Motor neuron (in vitro differentiated cells): ENCODE measurements at regions not wholly inside any gene's neighbourhood (a gene's known extent, or its start where the extent isn't known, plus 50 kb on each side); places are given as distances from the start of the nearest gene placed in this dataset.
A peak's percentile ranks its signal among the peaks of the same experiment; 100 is the strongest.

Source experiments
- ATAC-seq, 8 experiments: fragments of 200-7000 bp; cut with Tn5 transposase; replicated peaks in 6 of 8; 2 replicates each; pipeline ENCODE4 v1.8.0; 2021; ENCODE audit warnings: mild to moderate bottlenecking in 8 of 8, moderate library complexity in 8 of 8
- H3K27ac ChIP-seq, 2 donors: fragments of 250-450 bp; sonication (Bioruptor Pico); 2 replicates each; pipeline ENCODE4 v1.9.0; 2021; ENCODE audit warnings: antibody characterized with exemption in 2 of 2, mild to moderate bottlenecking in 2 of 2, moderate library complexity in 1 of 2
- H3K4me1 ChIP-seq, 2 donors: fragments of 250-450 bp; sonication (Bioruptor Pico); replicated peaks in 1 of 2; 2 replicates each; pipeline ENCODE4 v1.6.1; 2021; ENCODE audit warnings: antibody characterized with exemption in 2 of 2, mild to moderate bottlenecking in 2 of 2, moderate library complexity in 1 of 2
- H3K4me3 ChIP-seq, 5 donors: fragments of 250-450 bp; sonication (Bioruptor Pico); 2 replicates each; pipeline ENCODE4 v1.9.0; 2021; ENCODE audit warnings: antibody characterized with exemption in 5 of 5, mild to moderate bottlenecking in 5 of 5, moderate library complexity in 4 of 5
- WGBS, 10 experiments: fragments of 450-650 bp; shearing (Covaris generic); methylation state at CpG; one replicate each; pipeline ENCODE4 v1.0.0; 2022; 5-methylcytosine and 5-hydroxymethylcytosine counted together
- in situ Hi-C, 9 experiments: fragments of 400-800 bp; cut with MboI; loops; one replicate each; pipeline ENCODE4 v1.15.0; 2021; ENCODE audit warnings: low sequenced_read_pairs in 9 of 9, low pct_unique_long_range_greater_than_20kb in 2 of 9; ENCODE audit not compliant: unreplicated experiment in 9 of 9

DNA sequence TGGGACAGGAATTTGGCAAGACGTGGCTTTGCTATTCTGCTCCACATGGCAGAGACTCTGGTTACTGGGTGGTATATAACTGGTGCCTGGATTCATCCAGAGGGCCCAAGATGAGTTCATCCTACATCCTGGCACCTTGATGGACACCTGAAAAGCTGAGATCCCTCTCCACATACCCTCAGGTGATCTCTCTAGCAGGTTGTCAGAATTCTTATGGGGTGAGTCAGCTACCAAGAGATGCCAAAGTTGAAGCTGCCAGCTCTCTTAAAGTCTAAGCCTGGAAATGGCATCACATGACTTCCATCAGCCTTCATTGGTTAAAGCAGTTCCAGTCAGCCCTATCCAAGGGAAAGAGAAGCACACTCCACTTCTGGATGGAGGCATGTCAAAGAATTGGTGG, 300.7 kb upstream of the SEL1L start:
- H3K27ac ChIP-seq: no peak overlapping the region
- no peak overlapping the region for H3K4me3 ChIP-seq
- 0 to 83% (median 0%) methylated on average over 1 of the region's 1 CpG; no CpG with 5 or more reads in 3 of the 10 experiments for WGBS, 10 experiments
- H3K4me1 ChIP-seq: no peaks in the 10 kb centered on the region
- in situ Hi-C loops: no loop called here
- no peak for ATAC-seq

DNA sequence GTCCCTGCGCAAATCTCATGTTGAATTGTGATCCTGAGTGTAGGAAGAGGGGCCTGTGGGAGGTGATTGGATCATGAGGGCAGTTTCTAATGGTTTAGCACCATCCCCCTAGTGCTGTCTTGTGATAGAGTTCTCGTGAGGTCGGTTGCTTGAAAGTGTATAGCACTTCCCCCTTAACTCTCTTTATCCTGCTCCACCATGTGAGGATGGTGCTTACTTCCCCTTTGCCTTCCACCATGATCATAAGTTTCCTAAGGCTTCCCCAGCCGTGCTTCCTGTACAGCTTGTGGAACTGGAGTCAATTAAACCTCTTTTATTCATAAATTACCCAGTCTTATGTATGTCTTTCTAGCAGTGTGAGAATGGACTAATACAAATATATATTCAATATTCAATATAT, 303.7 kb upstream of the SEL1L start:
- Histone ChIP-seq H3K4me1 (no peaks in the 10 kb centered on the region), H3K4me3 (no peak overlapping the region), H3K27ac (no peak overlapping the region)
- 5 to 100% (median 65%) methylated on average over 1 to 4 of the region's 4 CpGs; no CpG with 5 or more reads in 4 of the 10 experiments for WGBS, 10 experiments
- ATAC-seq: no peak
- in situ Hi-C loops: no loop called here

DNA sequence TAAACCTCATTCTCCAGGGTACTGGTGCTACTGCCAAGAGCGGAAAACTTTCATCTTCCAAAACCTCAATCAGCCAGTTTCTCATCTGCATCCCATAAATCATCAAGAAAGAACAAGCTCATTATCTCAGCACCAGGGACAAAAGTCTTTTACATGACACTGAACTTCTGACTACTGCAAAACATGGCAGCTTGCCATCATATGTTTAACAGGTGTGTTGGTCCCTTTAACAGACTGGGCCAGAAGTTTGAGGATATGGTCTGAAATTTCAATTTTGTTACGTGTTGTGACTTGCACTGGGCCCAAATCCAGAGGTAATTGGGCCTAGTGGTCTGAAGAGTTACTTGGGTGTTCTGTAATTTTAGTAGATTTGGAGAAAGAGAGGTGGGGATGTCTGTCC, 305.4 kb upstream of the SEL1L start:
- no peak overlapping the region for H3K27ac ChIP-seq
- no peak overlapping the region for H3K4me3 ChIP-seq
- 0 to 92% (median 69%) methylated on average over 1 to 2 of the region's 2 CpGs; no CpG with 5 or more reads in 3 of the 10 experiments for WGBS, 10 experiments
- no peaks in the 10 kb centered on the region for H3K4me1 ChIP-seq
- in situ Hi-C loops: no loop called here
- ATAC-seq: no peak

DNA sequence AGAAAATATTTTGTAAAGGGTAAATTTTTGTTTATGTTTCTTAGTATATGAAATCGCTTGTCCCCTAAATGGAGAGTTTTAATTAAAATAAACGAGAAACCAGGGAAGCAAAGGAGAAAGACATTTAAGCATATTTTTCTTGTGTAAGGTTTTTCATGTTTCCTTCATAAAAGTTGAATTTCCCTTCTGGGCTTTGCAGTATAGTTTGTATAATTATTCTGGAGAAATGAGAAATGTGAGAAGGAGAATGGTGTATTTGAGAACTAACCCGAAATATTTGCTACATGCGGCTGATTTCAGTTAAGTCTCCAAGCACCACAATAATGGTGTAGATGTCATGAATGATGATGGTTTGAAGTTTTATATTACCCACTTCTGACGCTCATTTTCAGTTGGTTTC, 307.7 kb upstream of the SEL1L start:
- 25 to 95% (median 82%) methylated on average over 2 to 5 of the region's 5 CpGs; no CpG with 5 or more reads in 1 of the 10 experiments for WGBS, 10 experiments
- in situ Hi-C loops: no loop called here
- no peak for ATAC-seq
- H3K27ac ChIP-seq: no peak overlapping the region
- no peak overlapping the region for H3K4me3 ChIP-seq
- no peaks in the 10 kb centered on the region for H3K4me1 ChIP-seq

DNA sequence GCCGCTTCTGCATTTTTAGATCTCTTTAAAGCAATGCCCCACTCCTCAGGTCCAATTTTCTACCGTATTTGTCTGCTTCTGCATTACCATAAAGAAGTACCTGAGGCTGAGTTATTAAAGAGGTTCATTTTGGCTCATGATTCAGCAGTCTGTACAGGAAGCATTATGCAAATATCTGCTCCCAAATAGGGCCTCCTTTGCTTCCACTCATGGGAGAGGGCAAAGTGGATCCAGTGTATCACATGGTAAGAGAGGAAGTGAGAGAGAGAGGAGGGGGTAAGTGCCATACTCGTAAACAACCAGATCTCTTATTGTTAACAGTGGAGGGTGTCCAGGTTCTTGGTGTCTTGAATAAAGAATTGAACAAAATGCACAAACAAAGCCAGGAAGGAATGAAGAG, 316.1 kb upstream of the SEL1L start:
- 0 to 93% (median 59%) methylated on average over 1 to 3 of the region's 3 CpGs; no CpG with 5 or more reads in 1 of the 10 experiments for WGBS, 10 experiments
- no peak for ATAC-seq
- no peak overlapping the region for H3K4me3 ChIP-seq
- in situ Hi-C loops: no loop called here
- H3K27ac ChIP-seq: no peak overlapping the region
- no peaks in the 10 kb centered on the region for H3K4me1 ChIP-seq

- no peak for ATAC-seq
- WGBS, 10 experiments: 0 to 89% (median 45%) methylated on average over 1 to 2 of the region's 2 CpGs; no CpG with 5 or more reads in 2 of the 10 experiments
These were observed 321.4 kb upstream of the SEL1L start for GRCh38 chr14:81855007-81855406.

DNA sequence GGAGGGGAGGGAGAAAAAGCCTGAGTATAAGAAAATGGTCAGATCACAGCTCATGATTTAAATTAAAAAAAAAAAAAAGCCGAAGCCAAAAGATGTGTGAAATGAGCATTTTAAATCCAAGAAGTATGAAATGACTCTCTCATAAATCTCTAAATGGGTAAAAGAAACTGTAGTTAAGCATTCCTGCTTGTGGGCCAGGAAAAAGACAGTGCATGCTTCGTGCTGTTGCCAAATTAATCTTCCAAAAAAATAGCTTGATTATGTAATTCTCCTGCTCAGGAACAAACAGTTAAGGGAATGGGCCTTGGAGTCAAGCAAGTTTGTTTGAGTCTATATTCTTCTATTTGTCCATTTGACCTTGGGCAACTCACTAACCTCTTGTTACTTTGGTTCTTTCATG, 325.4 kb upstream of the SEL1L start:
- H3K4me3 ChIP-seq: no peak overlapping the region
- no peaks in the 10 kb centered on the region for H3K4me1 ChIP-seq
- 4 to 84% (median 52%) methylated on average over 2 of the region's 2 CpGs; no CpG with 5 or more reads in 3 of the 10 experiments for WGBS, 10 experiments
- in situ Hi-C loops: no loop called here
- H3K27ac ChIP-seq: no peak overlapping the region
- no peak for ATAC-seq

More at GRCh38 chr14:81855007-81855406, 321.4 kb upstream of the SEL1L start:
- in situ Hi-C loops: no loop called here
- H3K4me1 ChIP-seq: no peaks in the 10 kb centered on the region
- no peak overlapping the region for H3K4me3 ChIP-seq
- no peak overlapping the region for H3K27ac ChIP-seq

DNA sequence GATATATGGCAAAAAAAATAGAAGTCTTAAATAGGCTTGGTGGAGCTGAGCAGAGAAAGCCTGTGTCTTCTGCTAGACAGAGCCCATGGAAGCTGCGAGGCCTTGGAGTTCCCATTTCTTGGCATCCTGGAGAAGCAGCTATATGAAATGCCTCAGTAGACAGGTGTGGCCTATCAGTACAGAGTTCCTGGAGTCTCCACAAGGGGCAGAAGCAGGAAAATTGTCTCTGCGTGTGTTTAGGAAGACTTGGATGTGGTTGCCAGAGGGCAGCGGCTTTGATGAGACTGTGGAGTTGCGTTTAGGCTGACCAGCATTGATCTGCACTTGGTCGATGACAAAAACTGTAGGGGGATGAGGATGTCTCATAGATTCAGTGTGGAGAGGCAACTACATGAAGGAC, 334.5 kb upstream of the SEL1L start:
- Histone ChIP-seq H3K4me3 (no peak overlapping the region), H3K27ac (no peak overlapping the region), H3K4me1 (no peaks in the 10 kb centered on the region)
- WGBS, 10 experiments: 60 to 100% (median 93%) methylated on average over 1 to 4 of the region's 5 CpGs; no CpG with 5 or more reads in 3 of the 10 experiments
- no peak for ATAC-seq
- in situ Hi-C loops: no loop called here

DNA sequence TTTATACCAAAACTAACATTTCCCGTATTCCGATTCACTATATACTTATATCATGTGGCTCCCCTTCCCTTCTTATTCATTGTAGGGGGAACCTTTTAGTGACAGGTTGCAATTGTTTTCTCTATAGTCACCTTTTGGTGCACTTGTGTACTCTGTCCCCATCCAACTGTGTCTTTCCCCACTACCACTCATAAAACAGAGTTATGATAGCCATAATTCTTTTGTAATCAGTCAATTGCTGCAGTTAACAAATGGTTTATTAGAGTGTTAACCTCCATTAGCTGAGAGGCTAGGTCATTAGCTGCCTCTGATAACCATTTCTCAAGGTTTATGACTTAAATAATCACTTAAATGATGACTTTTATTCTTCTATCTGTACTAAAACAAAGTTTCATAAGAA, 338.1 kb upstream of the SEL1L start:
- in situ Hi-C loops: no loop called here
- 21 to 100% (median 93%) methylated on average over 2 of the region's 2 CpGs; no CpG with 5 or more reads in 1 of the 10 experiments for WGBS, 10 experiments
- ATAC-seq: peak in 1 of 8 experiments; percentile 62
- H3K4me3 ChIP-seq: no peak overlapping the region
- no peak overlapping the region for H3K27ac ChIP-seq
- no peaks in the 10 kb centered on the region for H3K4me1 ChIP-seq

- 0 to 80% (median 42%) methylated on average over 1 of the region's 1 CpG; no CpG with 5 or more reads in 4 of the 10 experiments for WGBS, 10 experiments
- in situ Hi-C loops: no loop called here
- Histone ChIP-seq H3K27ac (no peak overlapping the region), H3K4me1 (no peaks in the 10 kb centered on the region), H3K4me3 (no peak overlapping the region)
- ATAC-seq: peak in 1 of 8 experiments; percentile 57
These were observed 350.7 kb upstream of the SEL1L start for GRCh38 chr14:81884382-81884781.

DNA sequence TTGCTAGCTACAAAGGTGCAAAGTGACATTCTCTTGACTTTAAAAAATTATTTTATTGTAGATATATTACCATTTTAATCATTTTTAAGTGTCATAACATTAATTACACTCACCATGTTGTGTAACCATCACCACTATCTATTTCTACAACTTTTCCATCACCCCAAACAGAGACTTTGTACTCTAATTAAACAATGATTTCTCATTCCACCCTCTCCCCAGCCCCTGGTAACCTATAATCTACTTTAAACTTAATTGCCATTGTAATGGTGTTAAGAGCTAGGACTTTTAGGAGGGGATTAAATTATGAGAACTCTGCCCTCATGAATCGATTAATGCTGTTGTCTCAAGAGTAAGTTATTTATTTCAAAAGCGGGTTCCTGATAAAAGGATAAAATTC, 352.9 kb upstream of the SEL1L start:
- WGBS, 10 experiments: 0 to 91% (median 7%) methylated on average over 2 of the region's 2 CpGs; no CpG with 5 or more reads in 5 of the 10 experiments
- Histone ChIP-seq H3K4me3 (no peak overlapping the region), H3K27ac (no peak overlapping the region), H3K4me1 (no peaks in the 10 kb centered on the region)
- ATAC-seq: no peak
- in situ Hi-C loops: no loop called here

DNA sequence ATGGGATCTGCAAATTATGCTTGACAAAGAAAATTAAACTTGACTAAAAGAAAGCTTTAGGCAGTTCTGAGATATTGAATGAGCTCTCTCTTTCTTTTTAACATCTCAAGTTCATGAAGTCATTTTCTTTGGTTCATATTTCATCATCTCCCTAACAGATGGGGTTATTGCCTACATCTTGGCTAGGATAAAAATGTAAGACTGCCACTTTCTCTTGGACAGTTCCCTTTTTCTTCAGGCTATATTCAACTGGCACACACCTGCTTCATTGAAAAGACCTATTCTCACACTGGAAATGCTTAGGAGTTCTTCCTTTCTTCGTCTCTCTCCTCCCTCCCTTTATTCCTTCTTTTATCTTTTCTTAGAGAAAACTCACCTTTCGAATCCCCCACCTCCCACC, 355.9 kb upstream of the SEL1L start:
- in situ Hi-C loops: no loop called here
- no peak overlapping the region for H3K27ac ChIP-seq
- no peak overlapping the region for H3K4me3 ChIP-seq
- no peak for ATAC-seq
- 0 to 72% (median 35%) methylated on average over 1 to 2 of the region's 2 CpGs; no CpG with 5 or more reads in 2 of the 10 experiments for WGBS, 10 experiments
- peaks cover 0 to 5% of the 10 kb centered on the region in 2 donors for H3K4me1 ChIP-seq

GRCh38 chr14:81890020-81890419, 356.4 kb upstream of the SEL1L start:
- no peak overlapping the region for H3K27ac ChIP-seq
- in situ Hi-C loops: no loop called here
- ATAC-seq: no peak
- peaks cover 0 to 5% of the 10 kb centered on the region in 2 donors for H3K4me1 ChIP-seq
- WGBS, 10 experiments: 0 to 100% (median 58%) methylated on average over 1 of the region's 1 CpG; no CpG with 5 or more reads in 3 of the 10 experiments
- no peak overlapping the region for H3K4me3 ChIP-seq

GRCh38 chr14:81903477-81903876, 369.8 kb upstream of the SEL1L start:
- 0 to 60% (median 20%) methylated on average over 1 to 5 of the region's 5 CpGs; no CpG with 5 or more reads in 7 of the 10 experiments for WGBS, 10 experiments
- no peak overlapping the region for H3K4me3 ChIP-seq
- ATAC-seq: no peak
- in situ Hi-C loops: no loop called here
- H3K4me1 ChIP-seq: no peaks in the 10 kb centered on the region
- no peak overlapping the region for H3K27ac ChIP-seq
